AG08396 (cell line): ENCODE measurements at regions not wholly inside any gene's neighbourhood (a gene's known extent, or its start where the extent isn't known, plus 50 kb on each side); places are given as distances from the start of the nearest gene placed in this dataset.

ENCODE experiments used
- DNase-seq: peaks from one replicate; pipeline ENCODE4 v3.0.0; 2012; ENCODE audit warnings: low spot score, mixed read lengths

DNA sequence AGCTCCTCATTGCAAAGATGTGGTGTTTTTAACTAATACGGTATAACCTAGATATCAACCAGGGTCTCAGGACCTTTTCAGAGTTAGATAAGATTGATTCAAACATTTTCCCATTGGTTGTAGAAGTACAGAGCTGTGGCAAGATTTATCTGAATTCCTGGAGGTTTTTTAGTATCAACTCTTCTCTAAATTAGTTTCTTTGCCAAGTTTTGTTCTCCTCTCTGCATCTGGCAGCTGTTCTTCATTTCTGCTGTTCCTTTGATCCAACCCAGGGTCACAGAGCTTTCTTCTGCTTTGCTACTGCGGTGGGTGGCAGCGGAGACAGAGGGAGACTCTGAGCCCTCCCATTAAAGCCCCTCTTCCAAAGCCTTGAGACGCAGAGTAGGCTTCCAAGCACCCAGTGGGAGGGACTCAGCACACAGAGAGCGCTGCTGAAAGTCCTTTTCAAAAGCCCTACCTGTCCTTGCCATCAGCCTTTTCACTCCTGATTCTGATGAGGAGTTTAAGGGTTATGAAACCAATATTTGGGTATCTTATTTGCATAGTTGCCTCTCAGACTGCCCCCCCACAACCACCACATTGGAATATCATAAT is 146.3 kb upstream of the EEPD1 start:
- no peak for DNase-seq

DNA sequence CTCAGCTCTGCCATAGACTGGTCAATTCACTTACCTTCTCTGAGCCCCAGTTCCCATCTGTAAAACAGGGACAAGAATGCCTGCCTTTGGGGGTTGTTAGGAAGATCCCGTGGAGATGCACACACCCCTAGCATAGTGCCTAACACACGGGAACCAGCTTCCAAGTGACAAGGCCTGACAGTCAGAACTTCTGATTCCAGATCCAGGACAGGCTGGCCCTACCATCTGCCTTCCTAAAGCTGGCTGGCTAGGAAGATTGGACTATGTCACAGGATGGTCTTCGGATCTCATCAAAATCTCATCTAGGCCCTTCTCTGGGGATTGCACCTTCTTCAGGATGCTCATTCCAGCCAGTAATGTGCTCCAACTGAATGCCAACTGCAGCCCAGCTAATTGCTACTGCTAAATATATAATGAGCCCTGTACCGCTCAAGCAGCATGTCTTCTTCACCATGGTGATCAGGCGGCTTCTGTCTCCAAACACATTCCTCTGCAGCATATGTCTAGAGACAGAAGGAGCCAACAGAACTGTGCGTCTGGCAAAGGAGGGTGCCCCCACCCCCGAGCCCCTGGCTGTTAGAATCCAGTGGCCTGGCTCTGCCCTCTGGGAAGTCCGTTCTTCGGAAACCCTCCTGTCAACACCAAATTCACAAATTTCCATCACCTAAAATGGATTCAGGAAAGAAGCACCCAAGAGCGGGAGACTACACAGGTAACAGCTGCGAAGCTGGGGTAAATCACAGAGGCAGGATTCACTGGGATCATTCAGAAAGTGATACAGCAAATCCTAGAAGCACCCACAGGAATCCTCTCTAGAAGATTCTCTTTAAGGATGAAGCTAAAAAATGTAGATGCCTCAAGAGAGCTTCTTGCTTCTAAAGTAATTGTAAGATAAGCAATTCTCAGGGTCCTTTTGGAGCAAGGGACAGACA is 142.1 kb upstream of the EEPD1 start:
- DNase-seq, result no peak

DNA sequence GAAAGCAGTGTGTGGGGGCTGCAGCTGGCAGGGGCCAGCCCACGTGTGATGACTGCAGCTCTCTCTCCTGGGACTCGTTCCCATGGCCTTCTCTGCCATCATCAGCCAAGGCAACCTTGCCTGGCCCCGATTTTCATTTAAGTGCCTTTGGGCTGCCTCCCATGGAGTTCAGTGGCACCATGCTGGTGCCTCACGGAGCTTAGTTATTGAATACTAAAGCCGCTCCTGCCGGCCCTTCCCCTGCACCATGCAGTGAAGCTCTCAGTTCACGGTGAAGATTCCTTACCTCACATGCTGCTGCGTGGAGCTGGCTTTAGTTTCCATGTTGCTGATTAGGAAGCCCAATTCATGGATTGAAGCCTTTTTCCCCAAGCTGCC is 141.5 kb upstream of the EEPD1 start:
- no peak for DNase-seq

- no peak for DNase-seq
Observed at GRCh38 chr7:36013246-36014014, 139.6 kb upstream of the EEPD1 start.

DNA sequence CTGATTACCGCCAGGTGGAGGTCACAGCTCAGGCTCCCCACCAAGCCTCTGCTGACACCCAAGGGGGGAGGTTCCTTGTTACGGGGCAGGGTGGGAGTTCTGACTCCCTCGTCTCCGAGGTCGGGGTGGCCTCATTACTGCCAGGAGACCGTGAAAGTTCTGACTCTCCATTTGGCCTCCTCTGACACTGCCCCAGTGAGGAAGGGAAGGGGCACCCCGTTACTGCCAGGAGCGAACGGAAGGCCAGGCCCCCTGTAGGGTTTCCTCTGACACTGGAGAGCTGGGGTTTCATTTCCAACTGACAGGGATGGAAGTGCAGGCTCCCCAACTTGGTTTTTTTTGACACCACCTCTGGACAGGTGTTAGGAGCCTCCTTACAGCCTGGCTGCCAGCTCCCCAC is 138.1 kb upstream of the EEPD1 start:
- DNase-seq, result no peak

DNA sequence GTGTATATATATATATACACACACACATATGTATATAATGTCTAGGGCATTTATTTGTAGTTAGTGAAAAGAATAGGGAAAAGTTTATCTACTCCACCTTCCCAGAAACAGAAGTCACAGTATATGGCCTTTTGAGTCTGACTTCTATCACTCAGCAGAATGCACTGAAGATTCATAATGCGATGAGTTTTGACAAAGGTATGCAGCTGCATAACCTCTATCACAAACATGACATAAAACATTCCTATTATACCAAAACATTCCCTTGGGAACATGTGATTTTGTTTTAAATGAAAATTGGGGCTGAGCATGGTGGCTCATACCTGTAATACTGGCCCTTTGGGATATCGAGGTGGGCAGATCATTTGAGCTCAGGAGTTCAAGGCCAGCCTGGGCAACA is 137.3 kb upstream of the EEPD1 start:
- peak; percentile 26 for DNase-seq

- no peak for DNase-seq
Observed at GRCh38 chr7:36016648-36017047, 136.4 kb upstream of the EEPD1 start.

GRCh38 chr7:36017111-36017510 is 135.9 kb upstream of the EEPD1 start:
- no peak for DNase-seq

DNA sequence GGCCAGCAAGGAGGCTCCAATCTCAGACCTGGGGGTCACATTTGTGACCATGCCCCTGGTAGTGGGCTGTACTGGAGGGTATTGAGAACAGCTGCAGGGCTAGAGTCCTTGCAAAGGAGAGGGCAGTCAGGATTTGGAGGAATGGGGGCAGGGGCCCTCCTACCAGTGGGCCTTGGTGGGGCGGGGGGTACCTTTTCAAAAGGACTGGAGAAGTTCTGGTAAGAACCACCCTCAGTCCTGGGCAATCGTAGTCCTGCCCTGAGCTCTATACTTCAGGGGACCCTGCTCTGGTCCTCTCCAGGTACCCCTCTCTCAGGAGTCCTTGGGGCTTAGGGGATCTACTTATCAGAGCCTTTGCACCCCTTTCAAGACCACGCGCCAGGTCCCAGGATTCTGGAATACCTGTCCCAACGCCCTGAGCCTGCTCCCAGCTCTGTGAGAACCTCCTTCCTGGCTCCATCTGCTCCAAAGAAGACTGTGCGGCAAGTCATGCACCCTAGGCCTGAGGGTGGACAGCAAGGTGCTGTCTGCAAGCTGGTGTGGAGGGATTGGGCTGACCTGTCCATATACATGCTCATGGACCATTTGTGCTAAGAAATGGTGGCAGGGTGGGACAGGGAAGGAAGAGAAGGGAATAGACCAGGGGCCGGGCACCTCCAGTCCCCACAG is 134.1 kb upstream of the EEPD1 start:
- DNase-seq, result no peak

DNA sequence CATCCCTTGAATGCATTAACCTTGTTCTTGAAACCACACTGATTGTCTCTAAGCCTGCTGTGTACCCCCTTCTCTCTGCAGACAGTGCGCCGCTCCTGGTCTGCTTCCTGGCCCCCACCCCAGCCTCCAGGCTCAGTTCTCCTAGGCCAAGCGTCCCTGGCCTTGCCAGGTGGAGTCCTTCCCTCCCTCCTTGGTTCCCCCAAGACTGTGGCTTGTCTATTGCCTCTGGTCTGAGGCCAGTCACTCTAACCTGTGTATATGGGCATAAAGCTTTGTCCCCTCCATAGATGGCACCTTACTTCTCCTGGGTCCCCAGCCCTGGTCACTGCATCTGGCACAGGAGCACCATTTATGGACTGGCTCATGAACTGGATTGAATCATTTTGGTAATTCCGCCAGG is 133.5 kb upstream of the EEPD1 start:
- DNase-seq, result no peak

DNA sequence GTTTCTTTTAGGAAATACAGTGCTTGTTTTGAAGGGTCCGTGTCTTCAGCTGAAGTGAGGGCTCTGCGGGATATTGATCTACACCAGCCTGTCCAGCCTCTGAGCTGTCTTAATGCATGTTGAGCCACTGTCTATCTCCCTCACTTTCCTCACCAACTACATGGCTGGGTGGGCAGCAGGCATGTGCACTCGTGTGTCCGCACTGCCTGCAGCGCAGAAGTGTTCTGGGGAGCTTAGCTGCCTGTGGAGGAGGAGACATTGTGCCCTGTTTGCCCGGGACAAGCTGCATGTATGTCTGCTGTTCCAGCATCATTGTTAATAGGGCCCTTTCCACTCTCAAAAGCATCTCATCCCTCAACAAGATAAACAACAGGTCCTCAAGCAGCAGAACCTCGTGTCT is 133.1 kb upstream of the EEPD1 start:
- DNase-seq, result no peak

DNA sequence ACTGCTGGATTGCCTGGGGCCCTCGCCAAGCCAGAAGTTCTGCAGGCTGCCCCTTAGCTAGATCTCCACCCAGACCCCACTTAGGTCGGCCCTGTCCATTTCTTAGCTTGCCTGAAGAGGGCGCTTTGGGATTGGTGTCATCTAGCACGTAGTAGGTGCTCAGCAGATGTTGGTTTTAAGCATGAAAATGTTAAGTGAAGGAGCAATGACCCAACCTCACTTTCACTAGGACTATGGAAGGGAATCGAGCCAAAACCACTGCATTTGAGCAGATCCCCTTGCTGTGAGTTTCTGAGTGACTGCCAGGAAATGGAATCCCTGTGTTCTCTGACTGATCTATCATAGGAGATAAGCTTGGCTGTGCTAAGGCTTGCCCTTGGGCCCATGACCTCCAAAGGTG is 131.7 kb upstream of the EEPD1 start:
- no peak for DNase-seq

DNA sequence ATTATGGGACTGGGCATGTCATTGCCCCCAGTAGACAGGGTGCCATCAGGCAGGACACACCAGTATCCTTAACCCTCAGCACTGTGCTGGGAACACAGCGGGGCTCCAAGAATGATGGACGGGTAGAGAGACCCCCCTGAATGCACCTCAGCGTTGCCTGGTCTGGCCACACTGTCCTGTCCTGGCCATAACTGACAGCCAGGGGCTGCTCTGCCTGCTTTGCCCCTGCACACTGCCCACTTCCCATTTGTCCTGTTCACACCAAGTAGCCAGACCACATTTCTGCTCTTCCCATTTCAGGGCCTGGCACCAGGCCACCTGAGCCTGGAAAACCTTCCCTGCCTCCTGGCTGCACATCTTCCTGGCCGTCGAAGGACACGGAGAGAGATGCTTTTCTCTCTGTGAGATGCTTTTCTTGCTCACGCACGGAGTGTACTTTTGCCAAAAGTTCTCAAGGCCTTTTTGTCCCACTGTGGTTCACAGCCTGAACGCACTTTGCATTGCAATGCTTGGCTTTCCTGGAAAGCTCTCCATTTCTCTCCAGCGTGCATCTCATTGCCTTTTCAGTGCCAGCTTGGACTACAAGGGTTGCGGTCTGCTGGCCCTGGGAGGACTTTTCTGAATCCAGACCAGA is 131.0 kb upstream of the EEPD1 start:
- no peak for DNase-seq

DNA sequence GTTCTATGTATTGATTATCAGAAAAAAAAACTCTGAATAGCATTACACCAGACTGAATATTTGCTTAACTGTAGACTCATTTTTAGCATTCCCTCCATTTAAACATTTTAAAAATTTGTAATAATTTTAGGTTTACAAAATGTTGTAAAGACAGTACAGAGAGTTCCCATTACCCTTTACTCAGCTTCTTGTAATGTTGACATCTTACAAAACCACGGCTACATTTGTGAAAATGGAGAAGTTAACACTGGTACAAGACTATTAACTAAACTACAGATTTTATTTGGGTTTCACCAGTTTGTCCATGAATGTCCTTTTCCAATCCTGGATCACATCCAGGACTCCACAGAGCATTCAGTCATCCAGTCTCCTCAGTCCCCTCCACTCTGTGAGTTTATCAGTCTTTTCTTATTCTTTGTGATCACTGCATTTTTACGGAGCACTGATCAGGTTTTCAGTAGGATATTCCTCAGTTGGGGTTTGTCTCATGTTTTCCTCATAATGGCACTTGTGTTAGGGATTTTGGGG is 130.0 kb upstream of the EEPD1 start:
- DNase-seq, result no peak

- DNase-seq, result no peak
Observed at GRCh38 chr7:36025190-36025589, 127.9 kb upstream of the EEPD1 start.

DNA sequence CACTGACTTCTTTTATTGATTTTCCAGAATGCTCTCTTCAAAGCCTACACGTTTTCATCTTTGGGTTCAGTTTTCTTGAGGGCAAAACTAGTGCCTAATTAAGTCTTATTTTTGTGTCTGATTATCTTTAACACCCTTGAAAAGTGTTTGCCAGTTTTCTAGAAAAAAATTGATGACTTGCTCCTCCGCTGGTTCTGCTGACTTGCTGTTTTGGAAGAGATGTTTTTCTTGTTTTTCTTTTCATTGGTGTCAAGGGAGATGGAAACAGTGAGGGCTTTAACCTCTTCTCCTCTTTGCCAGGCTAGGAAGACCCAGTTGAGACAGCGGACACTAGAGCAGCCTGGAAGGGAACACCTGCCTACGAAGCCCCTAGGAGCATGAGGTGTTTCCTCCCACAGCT is 123.7 kb upstream of the EEPD1 start:
- no peak for DNase-seq

- DNase-seq, result no peak
Observed at GRCh38 chr7:36029853-36030515, 123.1 kb upstream of the EEPD1 start.

- peak; percentile 24 for DNase-seq
Observed at GRCh38 chr7:36032361-36032818, 120.7 kb upstream of the EEPD1 start.

- DNase-seq, result peak; percentile 33
Observed at GRCh38 chr7:36034020-36034419, 119.0 kb upstream of the EEPD1 start.

- no peak for DNase-seq
Observed at GRCh38 chr7:36035186-36035585, 117.9 kb upstream of the EEPD1 start.

- DNase-seq, result no peak
Observed at GRCh38 chr7:36036590-36036989, 116.5 kb upstream of the EEPD1 start.
